ENCODE measurements at regions not wholly inside any gene's neighbourhood (a gene's known extent, or its start where the extent isn't known, plus 50 kb on each side); places are given as distances from the start of the nearest gene placed in this dataset.
"Not testable (repeated sequence)": the region's sequence is repeated elsewhere in the genome, so short reads cannot be mapped to it uniquely, and the experiment has no call there.

- Histone ChIP-seq H3K36me3 (no peaks in the 10 kb centered on the region), H3K4me2 (no peak overlapping the region), H3K4me3 (no peak overlapping the region), H3K27me3 (no peaks in the 10 kb centered on the region), H3K27ac (no peak overlapping the region), H3K9me3 (no peaks in the 10 kb centered on the region), H3K9ac (no peak overlapping the region), H4K20me1 (no peaks in the 10 kb centered on the region), H3K4me1 (no peaks in the 10 kb centered on the region)
- no peak for TF ChIP-seq Cebpa-rat (IDR thresholded peaks at IDR 0.05)
These were observed 533.8 kb downstream of the SOCS6 start for GRCh38 chr18:70822691-70823090.

DNA sequence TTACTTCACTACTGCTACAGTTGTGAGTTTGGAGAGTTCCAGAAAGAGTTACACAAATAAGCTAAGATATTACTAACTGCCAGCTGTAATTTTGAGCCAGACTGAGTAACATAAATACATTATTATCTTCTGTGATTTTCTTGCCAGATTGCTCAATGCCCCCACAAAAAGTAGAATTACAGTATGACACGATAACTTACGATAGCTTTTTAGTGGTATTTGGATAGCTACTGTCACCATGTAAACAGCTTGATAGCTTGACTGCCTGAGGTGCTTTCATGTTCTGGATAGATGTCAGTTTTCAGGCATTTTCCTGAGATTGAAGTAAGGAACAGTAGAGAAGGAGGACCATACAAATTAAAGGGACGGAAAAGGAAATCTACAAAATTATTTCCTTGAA is 533.3 kb downstream of the SOCS6 start:
- Histone ChIP-seq H3K9ac (no peak overlapping the region), H3K4me2 (no peak overlapping the region), H3K9me3 (no peaks in the 10 kb centered on the region), H3K27me3 (no peaks in the 10 kb centered on the region), H4K20me1 (no peaks in the 10 kb centered on the region), H3K4me1 (no peaks in the 10 kb centered on the region), H3K4me3 (no peak overlapping the region), H3K36me3 (no peaks in the 10 kb centered on the region), H3K27ac (no peak overlapping the region)
- TF ChIP-seq Cebpa-rat (IDR thresholded peaks at IDR 0.05), result no peak

DNA sequence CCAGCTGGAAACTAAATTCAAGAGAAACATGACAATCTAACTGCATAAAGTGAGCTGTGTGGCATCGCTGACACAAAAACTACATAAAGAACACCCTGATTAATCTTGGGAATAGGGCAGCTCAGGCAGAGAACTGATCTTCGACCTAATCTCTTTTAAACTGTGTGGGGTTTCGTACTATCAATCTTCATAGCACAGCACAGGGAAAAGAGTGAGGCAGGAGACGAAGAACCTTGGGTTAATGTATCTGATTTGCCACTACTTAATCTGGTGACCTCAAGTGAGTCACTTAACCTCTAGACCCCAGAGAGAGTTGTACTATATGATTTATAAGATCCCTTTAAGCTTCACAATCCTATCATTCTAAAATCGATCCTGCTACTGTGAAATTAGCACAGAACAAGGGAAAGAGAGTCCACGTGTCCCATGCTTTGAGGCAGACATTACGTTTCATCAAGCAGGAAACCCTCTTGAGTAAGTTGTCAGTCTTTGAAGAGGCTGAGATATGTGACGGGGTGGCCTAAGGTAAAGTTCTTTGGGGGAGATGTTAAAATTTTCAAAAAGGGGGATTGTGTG is 519.7 kb downstream of the SOCS6 start:
- Histone ChIP-seq H3K27ac (no peak overlapping the region), H3K9me3 (no peaks in the 10 kb centered on the region), H3K4me3 (no peak overlapping the region), H3K4me2 (no peak overlapping the region), H4K20me1 (no peaks in the 10 kb centered on the region), H3K9ac (no peak overlapping the region), H3K36me3 (no peaks in the 10 kb centered on the region), H3K27me3 (no peaks in the 10 kb centered on the region), H3K4me1 (no peaks in the 10 kb centered on the region)
- TF ChIP-seq Cebpa-rat (IDR thresholded peaks at IDR 0.05), result no peak

- Histone ChIP-seq H3K4me2 (no peak overlapping the region), H3K4me3 (no peak overlapping the region), H3K27me3 (no peaks in the 10 kb centered on the region), H3K9me3 (no peaks in the 10 kb centered on the region), H3K27ac (no peak overlapping the region), H3K4me1 (no peaks in the 10 kb centered on the region), H4K20me1 (no peaks in the 10 kb centered on the region), H3K36me3 (no peaks in the 10 kb centered on the region), H3K9ac (no peak overlapping the region)
- TF ChIP-seq Cebpa-rat (IDR thresholded peaks at IDR 0.05), result no peak
These were observed 493.1 kb downstream of the SOCS6 start for GRCh38 chr18:70781860-70782453.

- not testable (repeated sequence) for H3K4me1 ChIP-seq, H3K4me2 ChIP-seq, H3K9ac ChIP-seq, H3K4me3 ChIP-seq, H3K27ac ChIP-seq, H3K36me3 ChIP-seq, H3K9me3 ChIP-seq, H4K20me1 ChIP-seq, H3K27me3 ChIP-seq
These were observed 477.4 kb downstream of the SOCS6 start for GRCh38 chr18:70766254-70766653.

DNA sequence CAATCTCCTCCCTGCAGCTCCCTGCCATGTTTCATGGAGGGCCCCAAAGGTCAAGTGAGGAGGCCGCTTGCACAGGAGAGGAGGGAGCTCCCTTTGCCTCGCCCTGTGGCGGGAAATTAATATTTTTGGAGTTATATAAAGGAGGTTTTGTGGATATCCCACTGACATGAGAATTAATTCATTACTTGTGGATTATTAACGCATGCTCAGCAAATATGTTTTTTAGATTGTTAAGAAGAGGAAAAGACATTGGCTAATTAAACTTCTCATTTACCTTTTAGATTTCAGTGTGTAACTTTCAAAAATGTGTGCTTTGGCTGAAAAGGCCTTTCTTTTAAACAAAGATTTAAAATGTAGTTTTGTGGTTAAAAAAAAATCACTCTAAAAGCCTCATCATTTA is 474.0 kb downstream of the SOCS6 start:
- H3K36me3 ChIP-seq, result no peaks in the 10 kb centered on the region
- H3K4me2 ChIP-seq, result no peak overlapping the region
- H3K9me3 ChIP-seq, result no peaks in the 10 kb centered on the region
- H3K9ac ChIP-seq, result no peak overlapping the region
- H3K4me1 ChIP-seq, result peaks cover 7% of the 10 kb centered on the region; the same call in 1 of the 2 replicates
- no peak for TF ChIP-seq Cebpa-rat (IDR thresholded peaks at IDR 0.05)
- no peaks in the 10 kb centered on the region for H3K27me3 ChIP-seq
- no peak overlapping the region for H3K4me3 ChIP-seq
- H4K20me1 ChIP-seq, result no peaks in the 10 kb centered on the region
- no peak overlapping the region for H3K27ac ChIP-seq

DNA sequence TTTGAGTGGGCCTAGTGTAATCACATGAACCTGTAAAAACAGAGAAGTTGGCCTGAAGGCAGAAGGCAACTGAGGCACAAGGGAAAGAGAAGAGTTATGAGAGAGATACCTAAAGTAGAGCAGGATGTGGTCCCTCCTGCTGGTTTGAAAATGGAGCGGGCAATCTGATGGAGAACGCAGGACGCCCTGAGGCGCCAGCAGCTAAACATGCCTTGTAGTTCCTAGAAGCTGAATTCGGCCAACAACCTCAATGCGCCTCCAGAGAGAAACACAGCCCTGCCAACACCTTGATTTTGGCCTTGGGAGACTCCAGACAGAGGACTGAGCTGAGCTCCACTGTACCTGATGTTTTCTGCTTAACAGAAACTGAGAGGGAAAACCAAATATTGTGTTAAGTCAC is 469.9 kb downstream of the SOCS6 start:
- H3K4me1 ChIP-seq, result peaks cover 18% of the 10 kb centered on the region
- no peaks in the 10 kb centered on the region for H3K36me3 ChIP-seq
- no peaks in the 10 kb centered on the region for H4K20me1 ChIP-seq
- H3K9ac ChIP-seq, result no peak overlapping the region
- no peak overlapping the region for H3K27ac ChIP-seq
- no peak for TF ChIP-seq Cebpa-rat (IDR thresholded peaks at IDR 0.05)
- no peaks in the 10 kb centered on the region for H3K27me3 ChIP-seq
- H3K4me3 ChIP-seq, result no peak overlapping the region
- no peaks in the 10 kb centered on the region for H3K9me3 ChIP-seq
- H3K4me2 ChIP-seq, result no peak overlapping the region

- Histone ChIP-seq H3K9me3 (no peaks in the 10 kb centered on the region), H3K27ac (no peak overlapping the region), H3K9ac (no peak overlapping the region), H3K27me3 (no peaks in the 10 kb centered on the region), H4K20me1 (no peaks in the 10 kb centered on the region), H3K4me1 (peaks cover 13% of the 10 kb centered on the region), H3K36me3 (no peaks in the 10 kb centered on the region), H3K4me2 (no peak overlapping the region), H3K4me3 (no peak overlapping the region)
- TF ChIP-seq Cebpa-rat (IDR thresholded peaks at IDR 0.05), result no peak
These were observed 465.6 kb downstream of the SOCS6 start for GRCh38 chr18:70754486-70754885.

DNA sequence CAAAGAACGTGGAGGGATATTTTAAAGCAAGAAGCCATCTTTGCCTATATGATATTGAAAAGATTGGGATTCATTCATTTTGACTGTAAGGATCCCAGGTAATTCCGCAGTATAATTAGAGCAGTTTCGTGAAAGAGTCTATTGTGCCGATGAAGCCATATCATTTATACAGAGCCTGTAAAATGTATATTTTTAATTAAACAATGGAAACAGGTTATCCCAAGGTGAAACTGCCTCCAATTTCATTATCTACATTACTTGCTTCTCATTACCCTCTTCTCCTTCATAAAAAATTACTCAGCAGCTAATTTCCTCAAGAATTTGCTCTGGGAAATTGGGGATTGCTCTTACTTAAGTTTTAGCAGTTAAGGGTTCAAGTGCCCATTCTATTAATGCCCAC is 444.1 kb downstream of the SOCS6 start:
- Histone ChIP-seq H3K9ac (no peak overlapping the region), H3K4me1 (peaks cover 9% of the 10 kb centered on the region), H3K4me3 (no peak overlapping the region), H3K36me3 (no peaks in the 10 kb centered on the region), H3K4me2 (no peak overlapping the region), H3K27ac (no peak overlapping the region), H3K27me3 (no peaks in the 10 kb centered on the region), H4K20me1 (no peaks in the 10 kb centered on the region), H3K9me3 (peaks cover 17% of the 10 kb centered on the region)
- TF ChIP-seq Cebpa-rat (IDR thresholded peaks at IDR 0.05), result no peak

GRCh38 chr18:70732188-70732587 is 443.3 kb downstream of the SOCS6 start:
- H3K4me1 ChIP-seq, result peaks cover 16% of the 10 kb centered on the region
- no peaks in the 10 kb centered on the region for H3K36me3 ChIP-seq
- H3K9me3 ChIP-seq, result peaks cover 17% of the 10 kb centered on the region
- H3K9ac ChIP-seq, result no peak overlapping the region
- no peaks in the 10 kb centered on the region for H3K27me3 ChIP-seq
- no peak for TF ChIP-seq Cebpa-rat (IDR thresholded peaks at IDR 0.05)
- no peaks in the 10 kb centered on the region for H4K20me1 ChIP-seq
- no peak overlapping the region for H3K4me2 ChIP-seq
- H3K27ac ChIP-seq, result no peak overlapping the region
- H3K4me3 ChIP-seq, result no peak overlapping the region

GRCh38 chr18:70720607-70721006 is 431.8 kb downstream of the SOCS6 start:
- H3K9me3 ChIP-seq, result peaks cover 9% of the 10 kb centered on the region
- H3K4me3 ChIP-seq, result no peak overlapping the region
- no peak overlapping the region for H3K4me2 ChIP-seq
- H3K36me3 ChIP-seq, result no peaks in the 10 kb centered on the region
- H4K20me1 ChIP-seq, result no peaks in the 10 kb centered on the region
- no peaks in the 10 kb centered on the region for H3K27me3 ChIP-seq
- H3K9ac ChIP-seq, result no peak overlapping the region
- no peak overlapping the region for H3K27ac ChIP-seq
- no peaks in the 10 kb centered on the region for H3K4me1 ChIP-seq
- no peak for TF ChIP-seq Cebpa-rat (IDR thresholded peaks at IDR 0.05)

All from BLaER1 (cell line).